ENCODE measurements at regions not wholly inside any gene's neighbourhood (a gene's known extent, or its start where the extent isn't known, plus 50 kb on each side); places are given as distances from the start of the nearest gene placed in this dataset.

DNA sequence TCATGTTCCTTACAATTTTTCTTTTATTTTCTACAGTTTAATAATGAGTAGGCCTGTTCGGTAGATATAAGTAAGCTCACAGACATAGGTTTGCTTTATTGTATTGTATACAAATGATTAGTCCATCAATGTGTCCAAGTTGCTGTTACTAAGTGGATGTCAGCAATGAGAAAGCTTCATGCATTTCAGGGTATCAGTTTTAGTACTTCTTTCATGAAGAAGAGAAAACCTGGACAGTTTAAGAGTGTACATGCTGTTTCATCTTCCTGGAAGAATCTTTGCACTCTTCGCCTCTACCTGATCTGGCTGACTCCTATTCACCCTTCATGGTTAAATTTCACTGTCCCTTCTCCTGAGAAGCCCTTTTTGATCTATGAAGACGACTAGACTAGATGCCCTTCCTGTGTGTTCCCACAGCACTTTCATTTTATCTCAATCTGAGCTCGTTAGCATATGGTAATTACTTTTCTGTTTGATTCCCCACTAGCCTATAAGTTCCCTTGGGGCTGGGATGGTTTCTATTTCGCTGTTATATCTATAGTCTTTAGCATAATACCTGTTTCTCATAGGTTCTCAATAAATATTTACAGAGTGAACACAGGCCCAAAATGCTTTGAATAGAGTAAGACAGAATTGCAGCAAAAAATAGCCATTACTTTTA lies 70.7 kb downstream of the CETN3 start:
- Histone ChIP-seq H3K27ac (no peak overlapping the region), H3K4me1 (no peaks in the 10 kb centered on the region), H3K9me3 (no peaks in the 10 kb centered on the region), H3K27me3 (no peaks in the 10 kb centered on the region), H3K36me3 (no peaks in the 10 kb centered on the region), H3K4me3 (no peak overlapping the region)
- TF ChIP-seq, protein P1, sequence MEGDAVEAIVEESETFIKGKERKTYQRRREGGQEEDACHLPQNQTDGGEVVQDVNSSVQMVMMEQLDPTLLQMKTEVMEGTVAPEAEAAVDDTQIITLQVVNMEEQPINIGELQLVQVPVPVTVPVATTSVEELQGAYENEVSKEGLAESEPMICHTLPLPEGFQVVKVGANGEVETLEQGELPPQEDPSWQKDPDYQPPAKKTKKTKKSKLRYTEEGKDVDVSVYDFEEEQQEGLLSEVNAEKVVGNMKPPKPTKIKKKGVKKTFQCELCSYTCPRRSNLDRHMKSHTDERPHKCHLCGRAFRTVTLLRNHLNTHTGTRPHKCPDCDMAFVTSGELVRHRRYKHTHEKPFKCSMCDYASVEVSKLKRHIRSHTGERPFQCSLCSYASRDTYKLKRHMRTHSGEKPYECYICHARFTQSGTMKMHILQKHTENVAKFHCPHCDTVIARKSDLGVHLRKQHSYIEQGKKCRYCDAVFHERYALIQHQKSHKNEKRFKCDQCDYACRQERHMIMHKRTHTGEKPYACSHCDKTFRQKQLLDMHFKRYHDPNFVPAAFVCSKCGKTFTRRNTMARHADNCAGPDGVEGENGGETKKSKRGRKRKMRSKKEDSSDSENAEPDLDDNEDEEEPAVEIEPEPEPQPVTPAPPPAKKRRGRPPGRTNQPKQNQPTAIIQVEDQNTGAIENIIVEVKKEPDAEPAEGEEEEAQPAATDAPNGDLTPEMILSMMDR (IDR thresholded peaks at IDR 0.05): no peak
- TF ChIP-seq POLR2AphosphoS5 (IDR thresholded peaks at IDR 0.05): no peak
- no peak for TF ChIP-seq EP300 (IDR thresholded peaks at IDR 0.05)
- no peak for TF ChIP-seq POLR2A (IDR thresholded peaks at IDR 0.05)
- 69 to 73% methylated on average over 4 to 5 of the region's 5 CpGs for WGBS, 2 donors (ENCODE audit: low coverage in 1 of 2)
- ATAC-seq: no peak

GRCh38 chr5:90337449-90338052 lies 72.0 kb downstream of the CETN3 start:
- no peak overlapping the region for H3K4me3 ChIP-seq
- 69 to 72% methylated on average over 5 of the region's 5 CpGs for WGBS, 2 donors (ENCODE audit: low coverage in 1 of 2)
- TF ChIP-seq EP300 (IDR thresholded peaks at IDR 0.05) (no peak), POLR2AphosphoS5 (IDR thresholded peaks at IDR 0.05) (no peak), POLR2A (IDR thresholded peaks at IDR 0.05) (no peak)
- TF ChIP-seq, protein P1 (IDR thresholded peaks at IDR 0.05): no peak
- H3K36me3 ChIP-seq: no peaks in the 10 kb centered on the region
- no peaks in the 10 kb centered on the region for H3K9me3 ChIP-seq
- no peak overlapping the region for H3K27ac ChIP-seq
- no peaks in the 10 kb centered on the region for H3K27me3 ChIP-seq
- H3K4me1 ChIP-seq: no peaks in the 10 kb centered on the region
- no peak for ATAC-seq

DNA sequence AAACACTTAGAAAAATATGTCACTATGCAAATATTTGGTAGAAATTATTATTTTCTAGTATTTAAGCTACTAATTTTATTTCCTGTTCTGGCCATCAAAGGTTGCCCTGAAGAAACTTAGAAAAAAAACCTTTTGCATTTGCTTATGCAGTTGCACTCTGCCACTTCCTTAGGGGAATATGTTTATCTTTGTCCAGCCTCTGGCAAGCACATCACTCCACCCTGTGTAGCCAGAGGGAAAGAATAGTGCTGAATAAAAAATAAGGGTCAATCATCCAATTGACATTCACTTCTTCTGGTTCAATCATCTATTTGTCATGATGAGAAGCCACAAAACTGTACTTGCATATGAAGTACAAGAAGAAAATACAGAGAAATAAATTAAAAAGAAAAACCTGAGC lies 72.8 kb downstream of the CETN3 start:
- H3K4me1 ChIP-seq: no peaks in the 10 kb centered on the region
- H3K36me3 ChIP-seq: no peaks in the 10 kb centered on the region
- no peaks in the 10 kb centered on the region for H3K27me3 ChIP-seq
- H3K4me3 ChIP-seq: no peak overlapping the region
- H3K27ac ChIP-seq: no peak overlapping the region
- TF ChIP-seq EP300 (IDR thresholded peaks at IDR 0.05) (no peak), POLR2AphosphoS5 (IDR thresholded peaks at IDR 0.05) (no peak), POLR2A (IDR thresholded peaks at IDR 0.05) (no peak)
- TF ChIP-seq, protein P1 (IDR thresholded peaks at IDR 0.05): no peak
- ATAC-seq: no peak
- H3K9me3 ChIP-seq: no peaks in the 10 kb centered on the region

- H3K4me3 ChIP-seq: no peak overlapping the region
- no peak for TF ChIP-seq POLR2AphosphoS5 (IDR thresholded peaks at IDR 0.05)
- TF ChIP-seq POLR2A (IDR thresholded peaks at IDR 0.05): no peak
- TF ChIP-seq EP300 (IDR thresholded peaks at IDR 0.05): no peak
- TF ChIP-seq, protein P1 (IDR thresholded peaks at IDR 0.05): no peak
- 0 to 17% methylated on average over 1 of the region's 1 CpG for WGBS, 2 donors (ENCODE audit: low coverage in 1 of 2)
- H3K27me3 ChIP-seq: no peaks in the 10 kb centered on the region
- H3K4me1 ChIP-seq: no peaks in the 10 kb centered on the region
- no peaks in the 10 kb centered on the region for H3K9me3 ChIP-seq
- H3K27ac ChIP-seq: no peak overlapping the region
- no peaks in the 10 kb centered on the region for H3K36me3 ChIP-seq
- no peak for ATAC-seq
These were observed 74.8 kb downstream of the CETN3 start for GRCh38 chr5:90334741-90335140.

DNA sequence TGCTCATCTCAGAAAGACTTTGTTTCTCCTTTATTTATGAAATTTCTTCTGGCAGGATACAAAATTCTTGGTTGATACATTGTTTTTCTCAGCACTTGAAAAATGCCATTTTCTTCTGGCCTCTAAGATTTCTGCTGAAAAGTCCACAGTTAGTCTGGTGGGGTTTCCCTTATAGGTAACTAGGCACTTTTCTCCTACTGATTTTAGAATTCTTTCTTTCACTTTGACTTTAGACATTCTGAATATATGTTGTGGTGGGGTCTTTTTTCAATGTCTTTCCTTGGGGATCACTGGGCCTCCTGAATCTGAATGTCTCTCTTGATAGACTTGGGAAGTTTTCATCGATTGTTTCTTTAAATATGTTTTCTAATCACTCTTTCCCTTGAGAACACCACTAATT lies 79.6 kb downstream of the CETN3 start:
- TF ChIP-seq, protein P1 (IDR thresholded peaks at IDR 0.05): no peak
- no peak for TF ChIP-seq POLR2AphosphoS5 (IDR thresholded peaks at IDR 0.05)
- TF ChIP-seq POLR2A (IDR thresholded peaks at IDR 0.05): no peak
- TF ChIP-seq EP300 (IDR thresholded peaks at IDR 0.05): no peak
- H3K27ac ChIP-seq: no peak overlapping the region
- ATAC-seq: no peak
- no peaks in the 10 kb centered on the region for H3K4me1 ChIP-seq
- no peaks in the 10 kb centered on the region for H3K27me3 ChIP-seq
- 88 to 100% methylated on average over 1 of the region's 1 CpG for WGBS, 2 donors (ENCODE audit: low coverage in 1 of 2)
- H3K4me3 ChIP-seq: no peak overlapping the region
- no peaks in the 10 kb centered on the region for H3K9me3 ChIP-seq
- H3K36me3 ChIP-seq: no peaks in the 10 kb centered on the region
